Smooth muscle cell (in vitro differentiated cells): ENCODE measurements at regions not wholly inside any gene's neighbourhood (a gene's known extent, or its start where the extent isn't known, plus 50 kb on each side); places are given as distances from the start of the nearest gene placed in this dataset.

ENCODE experiments used
- DNase-seq: peaks from one replicate; lab custom pipeline; 2025; ENCODE audit not compliant: unreplicated experiment; lab: John Stamatoyannopoulos, UW
- H2AFZ ChIP-seq: fragments of 200-600 bp; sonication (generic); 2 replicates; pipeline ENCODE4 v1.6.0; 2016; ENCODE audit warnings: antibody characterized with exemption, low read depth, mild to moderate bottlenecking
- H3F3A ChIP-seq: fragments of 200-600 bp; sonication (generic); 2 replicates; pipeline ENCODE4 v1.6.0; 2017; ENCODE audit warnings: antibody characterized with exemption, low read depth
- H3K27ac ChIP-seq: fragments of 200-600 bp; sonication (generic); 2 replicates; pipeline ENCODE4 v1.5.1; 2016; ENCODE audit warnings: low read depth, mild to moderate bottlenecking
- H3K27me3 ChIP-seq: fragments of 200-600 bp; sonication (generic); 2 replicates; pipeline ENCODE4 v1.6.1; 2016; ENCODE audit warnings: low read depth, mild to moderate bottlenecking
- H3K36me3 ChIP-seq: fragments of 200-600 bp; sonication (generic); 2 replicates; pipeline ENCODE4 v1.5.1; 2016; ENCODE audit warnings: low read depth
- H3K4me1 ChIP-seq: fragments of 200-600 bp; sonication (generic); 2 replicates; pipeline ENCODE4 v1.5.1; 2016; ENCODE audit warnings: low read depth
- H3K4me2 ChIP-seq: fragments of 200-600 bp; sonication (generic); 2 replicates; pipeline ENCODE4 v1.6.0; 2016; ENCODE audit warnings: mild to moderate bottlenecking
- H3K4me3 ChIP-seq: fragments of 200-600 bp; sonication (generic); 2 replicates; pipeline ENCODE4 v1.5.1; 2016; ENCODE audit warnings: mild to moderate bottlenecking
- H3K79me2 ChIP-seq: fragments of 200-600 bp; sonication (generic); 2 replicates; pipeline ENCODE4 v1.6.0; 2016; ENCODE audit warnings: low read depth, mild to moderate bottlenecking
- H3K9ac ChIP-seq: fragments of 200-600 bp; sonication (generic); 2 replicates; pipeline ENCODE4 v1.6.0; 2016; ENCODE audit warnings: low read depth
- H3K9me3 ChIP-seq: fragments of 200-600 bp; sonication (generic); replicated peaks from 2 replicates; pipeline ENCODE4 v1.5.1; 2016; ENCODE audit warnings: low read depth
- H4K20me1 ChIP-seq: fragments of 200-600 bp; sonication (generic); 2 replicates; pipeline ENCODE4 v1.6.0; 2016; ENCODE audit warnings: low read depth
- WGBS: methylation state at CpG from one replicate; pipeline ENCODE4 v1.1.7; 2016; ENCODE audit warnings: low lambda C conversion rate; 5-methylcytosine and 5-hydroxymethylcytosine counted together
- TF ChIP-seq, protein P1 (sequence below): fragments of 200-600 bp; sonication (generic); IDR thresholded peaks from 2 replicates; pipeline ENCODE4 v1.5.1; 2017; ENCODE audit warnings: borderline replicate concordance, mild to moderate bottlenecking, antibody characterized with exemption; ENCODE audit not compliant: insufficient read depth, poor library complexity, severe bottlenecking

DNA sequence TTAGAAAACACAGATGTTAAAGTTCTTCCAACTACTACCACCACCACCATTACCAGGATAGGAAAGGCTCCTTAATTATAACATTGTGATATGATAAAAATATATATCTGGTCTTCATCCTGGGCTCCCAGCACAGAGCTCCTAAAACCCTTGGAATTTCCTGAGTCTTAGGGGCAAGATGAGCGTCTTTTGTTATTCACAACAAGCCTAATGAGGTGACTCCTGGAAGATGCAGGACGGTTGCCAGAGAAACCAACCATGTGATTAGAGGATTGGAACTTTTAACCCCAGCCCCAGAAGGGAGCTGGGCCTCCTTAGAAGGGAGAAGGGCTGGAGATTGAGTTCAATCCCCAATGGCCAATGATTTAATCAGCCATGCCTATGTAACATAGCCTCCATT is 148.0 kb upstream of the ADRA1B start:
- Histone ChIP-seq H3K4me3 (no peak overlapping the region), H3K4me2 (no peak overlapping the region), H3K27ac (peak overlapping the region; percentile 23), H3K36me3 (no peaks in the 10 kb centered on the region), H3K9ac (no peak overlapping the region), H2AFZ (no peak overlapping the region), H3K4me1 (peaks cover 12% of the 10 kb centered on the region), H3K27me3 (no peaks in the 10 kb centered on the region), H3K79me2 (no peaks in the 10 kb centered on the region), H4K20me1 (no peaks in the 10 kb centered on the region), H3F3A (peaks cover 12% of the 10 kb centered on the region), H3K9me3 (no peaks in the 10 kb centered on the region)
- DNase-seq: no peak
- TF ChIP-seq, protein P1, sequence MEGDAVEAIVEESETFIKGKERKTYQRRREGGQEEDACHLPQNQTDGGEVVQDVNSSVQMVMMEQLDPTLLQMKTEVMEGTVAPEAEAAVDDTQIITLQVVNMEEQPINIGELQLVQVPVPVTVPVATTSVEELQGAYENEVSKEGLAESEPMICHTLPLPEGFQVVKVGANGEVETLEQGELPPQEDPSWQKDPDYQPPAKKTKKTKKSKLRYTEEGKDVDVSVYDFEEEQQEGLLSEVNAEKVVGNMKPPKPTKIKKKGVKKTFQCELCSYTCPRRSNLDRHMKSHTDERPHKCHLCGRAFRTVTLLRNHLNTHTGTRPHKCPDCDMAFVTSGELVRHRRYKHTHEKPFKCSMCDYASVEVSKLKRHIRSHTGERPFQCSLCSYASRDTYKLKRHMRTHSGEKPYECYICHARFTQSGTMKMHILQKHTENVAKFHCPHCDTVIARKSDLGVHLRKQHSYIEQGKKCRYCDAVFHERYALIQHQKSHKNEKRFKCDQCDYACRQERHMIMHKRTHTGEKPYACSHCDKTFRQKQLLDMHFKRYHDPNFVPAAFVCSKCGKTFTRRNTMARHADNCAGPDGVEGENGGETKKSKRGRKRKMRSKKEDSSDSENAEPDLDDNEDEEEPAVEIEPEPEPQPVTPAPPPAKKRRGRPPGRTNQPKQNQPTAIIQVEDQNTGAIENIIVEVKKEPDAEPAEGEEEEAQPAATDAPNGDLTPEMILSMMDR: no peak
- WGBS: 8% methylated on average over 2 of the region's 2 CpGs

DNA sequence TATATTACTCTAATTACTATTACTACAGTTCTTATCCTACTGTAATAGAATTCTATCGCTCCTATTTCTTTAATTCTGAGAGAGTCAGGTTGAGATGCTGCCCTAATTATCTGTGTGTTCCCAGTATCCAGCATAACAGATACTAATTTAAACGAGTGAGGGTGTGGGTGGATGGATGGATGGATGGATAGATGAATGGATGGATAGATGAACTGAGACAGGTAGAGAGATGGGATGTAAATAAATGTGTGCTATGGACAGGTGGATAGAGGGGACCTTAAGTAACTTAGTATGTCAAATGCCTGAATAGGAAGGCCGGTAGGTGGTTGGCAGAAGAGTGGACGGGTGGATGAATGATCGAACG is 143.6 kb upstream of the ADRA1B start:
- Histone ChIP-seq H3K79me2 (no peaks in the 10 kb centered on the region), H3K36me3 (no peaks in the 10 kb centered on the region), H3K9me3 (no peaks in the 10 kb centered on the region), H3K4me2 (peak overlapping the region; percentile 87), H3K27ac (peak overlapping the region; percentile 62), H3F3A (no peaks in the 10 kb centered on the region), H3K4me3 (peak overlapping the region; percentile 44), H3K27me3 (peaks cover 6% of the 10 kb centered on the region), H3K4me1 (peaks cover 16% of the 10 kb centered on the region), H3K9ac (peak overlapping the region; percentile 72), H4K20me1 (no peaks in the 10 kb centered on the region), H2AFZ (no peak overlapping the region)
- no peak for DNase-seq
- 80% methylated on average over 6 of the region's 6 CpGs for WGBS
- TF ChIP-seq, protein P1: no peak

DNA sequence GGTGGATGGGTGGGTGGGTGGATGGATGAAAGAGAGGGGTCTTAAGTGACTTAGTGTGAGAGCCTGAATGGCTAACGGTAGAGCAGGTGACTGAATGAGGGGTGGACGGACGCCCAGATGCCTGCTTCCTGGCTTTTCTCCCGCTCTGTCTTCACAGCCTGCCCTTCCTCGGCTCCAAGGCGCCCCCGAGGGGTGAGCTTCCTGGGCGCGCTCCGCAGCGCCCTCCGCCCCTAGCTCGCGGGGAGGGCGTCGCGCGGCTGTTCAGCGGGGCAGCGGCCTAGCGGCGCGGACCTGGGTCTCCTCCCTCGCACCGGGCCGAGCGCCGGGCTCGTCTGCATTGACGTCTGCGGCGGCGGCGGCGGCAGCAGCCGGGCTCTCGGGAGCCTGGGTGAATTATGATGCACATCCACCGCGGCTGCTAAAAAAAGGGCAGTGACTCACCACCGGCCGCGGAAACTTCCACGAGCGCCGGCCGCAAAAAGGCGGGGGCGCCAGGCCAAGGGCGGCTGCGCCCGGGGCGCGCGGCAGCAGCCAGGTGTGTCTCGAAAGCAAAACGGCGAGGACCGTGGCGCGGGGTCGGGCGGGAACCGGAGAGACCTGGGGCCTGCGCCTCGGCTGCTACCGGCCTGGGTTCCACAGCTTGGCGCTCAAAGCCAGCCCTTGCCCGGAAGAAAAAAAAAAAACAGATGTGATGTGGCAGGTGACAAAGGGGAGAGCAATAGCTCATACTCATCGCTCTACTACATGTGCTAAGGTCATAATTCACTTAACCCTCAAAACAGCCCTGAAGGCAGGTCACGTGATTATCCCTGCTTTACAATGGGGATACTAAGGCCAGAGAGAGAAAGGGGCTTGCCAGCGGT is 143.0 kb upstream of the ADRA1B start:
- Histone ChIP-seq H4K20me1 (no peaks in the 10 kb centered on the region), H3K79me2 (no peaks in the 10 kb centered on the region), H3K4me1 (peaks cover 11% of the 10 kb centered on the region), H3K4me3 (peak overlapping the region; percentile 44), H3K36me3 (no peaks in the 10 kb centered on the region), H3K27me3 (peaks cover 6% of the 10 kb centered on the region), H3K9ac (peak overlapping the region; percentile 72), H2AFZ (peak overlapping the region; percentile 89), H3K4me2 (peak overlapping the region; percentile 87), H3K27ac (peak overlapping the region; percentile 62), H3K9me3 (no peaks in the 10 kb centered on the region), H3F3A (no peaks in the 10 kb centered on the region)
- peak; percentile 34 for DNase-seq
- TF ChIP-seq, protein P1: no peak
- WGBS: 5% methylated on average over 65 of the region's 71 CpGs

DNA sequence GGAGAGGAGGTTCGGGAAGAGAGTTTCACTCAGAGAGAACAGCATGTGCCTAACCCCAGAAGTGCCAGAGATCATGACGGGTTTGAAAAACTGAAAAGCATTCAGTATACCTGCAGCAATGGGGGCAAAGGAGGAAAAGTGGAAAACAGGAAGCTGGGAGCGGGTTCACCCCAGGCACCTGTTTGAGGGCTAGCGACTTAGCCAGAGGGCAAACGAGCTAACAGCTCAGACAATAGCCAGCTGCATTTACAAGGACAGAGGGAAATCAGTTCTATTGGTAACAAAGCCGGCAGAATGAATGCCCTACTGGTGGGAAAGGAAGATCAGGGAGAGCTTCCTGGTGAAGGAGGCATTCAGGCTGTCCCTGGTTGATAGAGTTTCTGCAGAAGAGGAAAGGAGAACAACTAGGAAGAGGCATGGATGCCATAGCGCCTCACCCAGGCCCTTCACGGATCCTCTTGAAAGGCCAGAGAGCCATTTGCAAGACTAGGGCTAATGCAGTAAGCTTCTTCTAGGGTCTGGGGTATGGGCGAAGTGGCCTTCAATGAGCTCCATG is 141.7 kb upstream of the ADRA1B start:
- H3K4me2 ChIP-seq: no peak overlapping the region
- H3K9me3 ChIP-seq: no peaks in the 10 kb centered on the region
- H3K4me3 ChIP-seq: no peak overlapping the region
- 59% methylated on average over 9 of the region's 9 CpGs for WGBS
- no peak overlapping the region for H3K27ac ChIP-seq
- peaks cover 6% of the 10 kb centered on the region for H3K27me3 ChIP-seq
- TF ChIP-seq, protein P1: no peak
- H4K20me1 ChIP-seq: no peaks in the 10 kb centered on the region
- peaks cover 4% of the 10 kb centered on the region for H3K4me1 ChIP-seq
- no peaks in the 10 kb centered on the region for H3K79me2 ChIP-seq
- no peaks in the 10 kb centered on the region for H3F3A ChIP-seq
- H3K36me3 ChIP-seq: no peaks in the 10 kb centered on the region
- DNase-seq: no peak
- H2AFZ ChIP-seq: no peak overlapping the region
- H3K9ac ChIP-seq: no peak overlapping the region
